ENCODE measurements at regions not wholly inside any gene's neighbourhood (a gene's known extent, or its start where the extent isn't known, plus 50 kb on each side); places are given as distances from the start of the nearest gene placed in this dataset.
"Not testable (repeated sequence)": the region's sequence is repeated elsewhere in the genome, so short reads cannot be mapped to it uniquely, and the experiment has no call there.

- no peak for DNase-seq (ENCODE audit: low read depth in 2 of 2)
Measured at GRCh38 chr9:38128752-38129270, 59.8 kb upstream of the SHB start.

GRCh38 chr9:38127271-38127839 lies 58.3 kb upstream of the SHB start:
- no peak for DNase-seq (ENCODE audit: low read depth in 2 of 2)

GRCh38 chr9:38126730-38127129 lies 57.7 kb upstream of the SHB start:
- DNase-seq (ENCODE audit: low read depth in 2 of 2), result no peak

- no peak for DNase-seq (ENCODE audit: low read depth in 2 of 2)
Measured at GRCh38 chr9:38125889-38126288, 56.9 kb upstream of the SHB start.

- DNase-seq (ENCODE audit: low read depth in 2 of 2), result not testable (repeated sequence)
Measured at GRCh38 chr9:38123359-38123758, 54.3 kb upstream of the SHB start.

- no peak for DNase-seq (ENCODE audit: low read depth in 2 of 2)
Measured at GRCh38 chr9:38120961-38121360, 51.9 kb upstream of the SHB start.

GRCh38 chr9:38119560-38120236 lies 50.7 kb upstream of the SHB start:
- no peak for DNase-seq (ENCODE audit: low read depth in 2 of 2)

- DNase-seq (ENCODE audit: low read depth in 2 of 2), result no peak
Measured at GRCh38 chr9:38118862-38119438, 49.9 kb upstream of the SHB start.
